GM19351 (cell line): ENCODE measurements at regions not wholly inside any gene's neighbourhood (a gene's known extent, or its start where the extent isn't known, plus 50 kb on each side); places are given as distances from the start of the nearest gene placed in this dataset.

Experiments used
- ATAC-seq: cut with Tn5 transposase; IDR thresholded peaks from one replicate; pipeline ENCODE4 v1.9.1; 2021; ENCODE audit warnings: mild to moderate bottlenecking, moderate library complexity; ENCODE audit not compliant: unreplicated experiment

- no peak for ATAC-seq
These were observed 219.5 kb upstream of the GYPC start for GRCh38 chr2:126436411-126436810.

GRCh38 chr2:126437016-126437415, 218.9 kb upstream of the GYPC start:
- ATAC-seq: no peak

GRCh38 chr2:126444512-126444911, 211.4 kb upstream of the GYPC start:
- no peak for ATAC-seq

- no peak for ATAC-seq
These were observed 209.8 kb upstream of the GYPC start for GRCh38 chr2:126446106-126446695.

GRCh38 chr2:126448611-126449010, 207.3 kb upstream of the GYPC start:
- ATAC-seq: no peak

GRCh38 chr2:126449677-126450076, 206.3 kb upstream of the GYPC start:
- peak; percentile 100 for ATAC-seq

- ATAC-seq: no peak
These were observed 191.9 kb upstream of the GYPC start for GRCh38 chr2:126463892-126464674.

- peak; percentile 94 for ATAC-seq
These were observed 188.4 kb upstream of the GYPC start for GRCh38 chr2:126467367-126468054.

- ATAC-seq: no peak
These were observed 180.9 kb upstream of the GYPC start for GRCh38 chr2:126475031-126475430.

GRCh38 chr2:126476691-126477090, 179.3 kb upstream of the GYPC start:
- no peak for ATAC-seq

- no peak for ATAC-seq
These were observed 175.9 kb upstream of the GYPC start for GRCh38 chr2:126480033-126480432.

GRCh38 chr2:126482582-126483464, 173.1 kb upstream of the GYPC start:
- ATAC-seq: peak; percentile 79

- ATAC-seq: no peak
These were observed 161.4 kb upstream of the GYPC start for GRCh38 chr2:126494593-126494992.

GRCh38 chr2:126495189-126495588, 160.8 kb upstream of the GYPC start:
- no peak for ATAC-seq

- ATAC-seq: peak; percentile 95
These were observed 159.5 kb upstream of the GYPC start for GRCh38 chr2:126496493-126496892.

- no peak for ATAC-seq
These were observed 152.5 kb upstream of the GYPC start for GRCh38 chr2:126503476-126503875.

- no peak for ATAC-seq
These were observed 151.0 kb upstream of the GYPC start for GRCh38 chr2:126504949-126505348.

GRCh38 chr2:126506786-126507185, 149.2 kb upstream of the GYPC start:
- peak; percentile 15 for ATAC-seq

- ATAC-seq: peak; percentile 72
These were observed 148.5 kb upstream of the GYPC start for GRCh38 chr2:126507425-126507911.

- ATAC-seq: no peak
These were observed 145.6 kb upstream of the GYPC start for GRCh38 chr2:126510356-126510755.

- ATAC-seq: no peak
These were observed 145.0 kb upstream of the GYPC start for GRCh38 chr2:126510960-126511359.
